Activated CD4-positive, CD25-positive, alpha-beta regulatory T cell treated with anti-CD3 and anti-CD28 coated beads, Interleukin-2, amount 50 U/mL, for 24 hours (primary cell): ENCODE measurements at regions not wholly inside any gene's neighbourhood (a gene's known extent, or its start where the extent isn't known, plus 50 kb on each side); places are given as distances from the start of the nearest gene placed in this dataset.
"Not testable (repeated sequence)": the region's sequence is repeated elsewhere in the genome, so short reads cannot be mapped to it uniquely, and the experiment has no call there.

Source experiments
- ATAC-seq, 2 donors: fragments of 150-1000 bp; cut with Tn5 transposase; one replicate each; pipeline ENCODE4 v1.10.0; 2021; ENCODE audit warnings: mild to moderate bottlenecking in 1 of 2, moderate library complexity in 1 of 2

GRCh38 chr9:29200650-29201049 is 1627.4 kb upstream of the C9orf72 start:
- ATAC-seq: no peak

- ATAC-seq: no peak
Measured at GRCh38 chr9:29203244-29203930, 1630.1 kb upstream of the C9orf72 start.

- ATAC-seq: no peak
Measured at GRCh38 chr9:29208670-29209069, 1635.4 kb upstream of the C9orf72 start.

GRCh38 chr9:29209748-29210291 is 1636.5 kb upstream of the C9orf72 start:
- ATAC-seq: no peak

- ATAC-seq: no peak
Measured at GRCh38 chr9:29211003-29211579, 1637.8 kb upstream of the C9orf72 start.

- ATAC-seq: peak; percentile 58 to 72
Measured at GRCh38 chr9:29211580-29212396, 1638.5 kb upstream of the C9orf72 start.

GRCh38 chr9:29212397-29213387 is 1639.4 kb upstream of the C9orf72 start:
- ATAC-seq: no peak

- ATAC-seq: no peak
Measured at GRCh38 chr9:29213417-29214153, 1640.3 kb upstream of the C9orf72 start, which contains the start of gene LINGO2. LINGO2 (minus strand) TSS chr9:29213601.

- ATAC-seq: no peak
Measured at GRCh38 chr9:29214154-29214689, 1640.9 kb upstream of the C9orf72 start.

- no peak for ATAC-seq
Measured at GRCh38 chr9:29214690-29215253, 1641.5 kb upstream of the C9orf72 start.

- ATAC-seq: no peak
Measured at GRCh38 chr9:29217966-29218365, 1644.7 kb upstream of the C9orf72 start.

- no peak for ATAC-seq
Measured at GRCh38 chr9:29220596-29221251, 1647.4 kb upstream of the C9orf72 start.

- no peak for ATAC-seq
Measured at GRCh38 chr9:29228558-29228957, 1655.3 kb upstream of the C9orf72 start.

GRCh38 chr9:29230931-29231330 is 1657.7 kb upstream of the C9orf72 start:
- no peak for ATAC-seq

- no peak for ATAC-seq
Measured at GRCh38 chr9:29233193-29233592, 1659.9 kb upstream of the C9orf72 start.

GRCh38 chr9:29241320-29241719 is 1668.0 kb upstream of the C9orf72 start:
- ATAC-seq: no peak

GRCh38 chr9:29245351-29245750 is 1672.1 kb upstream of the C9orf72 start:
- ATAC-seq: no peak

- ATAC-seq: not testable (repeated sequence)
Measured at GRCh38 chr9:29270400-29270799, 1697.1 kb upstream of the C9orf72 start.

GRCh38 chr9:29282121-29282520 is 1708.8 kb upstream of the C9orf72 start:
- no peak for ATAC-seq

GRCh38 chr9:29285818-29286217 is 1712.5 kb upstream of the C9orf72 start:
- no peak for ATAC-seq
